Fibroblast of lung (primary cell): ENCODE measurements at regions not wholly inside any gene's neighbourhood (a gene's known extent, or its start where the extent isn't known, plus 50 kb on each side); places are given as distances from the start of the nearest gene placed in this dataset.
A peak's percentile ranks its signal among the peaks of the same experiment; 100 is the strongest.

Experiments used
- DNase-seq, 2 donors: peaks; one replicate each; pipeline versions ENCODE4 v3.0.0 to v3.0.0-alpha.2; 2010; ENCODE audit warnings: low read depth in 2 of 2
- H2AFZ ChIP-seq: 2 replicates; pipeline ENCODE4 v1.5.1; 2012; ENCODE audit warnings: low read length, control low read depth, inconsistent platforms
- H3K27ac ChIP-seq: 2 replicates; pipeline ENCODE4 v1.5.1; 2011; ENCODE audit warnings: low read length, control low read depth; ENCODE audit not compliant: insufficient read depth
- H3K27me3 ChIP-seq: 2 replicates; pipeline ENCODE4 v1.5.1; 2011; ENCODE audit warnings: mild to moderate bottlenecking, low read length; ENCODE audit not compliant: control insufficient read depth, insufficient read depth
- H3K36me3 ChIP-seq: 2 replicates; pipeline ENCODE4 v1.5.1; 2011; ENCODE audit warnings: low read length; ENCODE audit not compliant: control insufficient read depth, insufficient read depth
- H3K4me1 ChIP-seq: 2 replicates; pipeline ENCODE4 v1.5.1; 2011; ENCODE audit warnings: low read length; ENCODE audit not compliant: control insufficient read depth, insufficient read depth; ENCODE audit errors: extremely low read depth
- H3K4me2 ChIP-seq: 2 replicates; pipeline ENCODE4 v1.5.1; 2011; ENCODE audit warnings: low read length, control low read depth; ENCODE audit not compliant: insufficient read depth; ENCODE audit errors: extremely low read depth
- H3K4me3 ChIP-seq, 4 experiments: fragments of 200-600 bp in 1 of 4; sonication (generic) in 1 of 4; replicated peaks in 1 of 4; 2 replicates each; pipeline ENCODE4 v1.5.1; 2011 to 2016; ENCODE audit warnings: low read length in 4 of 4, low read depth in 3 of 4, mild to moderate bottlenecking in 3 of 4, control low read depth in 2 of 4, inconsistent platforms in 1 of 4, mixed read lengths in 1 of 4; ENCODE audit not compliant: insufficient read depth in 1 of 4; ENCODE audit errors: control extremely low read depth in 1 of 4
- H3K79me2 ChIP-seq: 2 replicates; pipeline ENCODE4 v1.5.1; 2012; ENCODE audit warnings: mild to moderate bottlenecking, low read length, inconsistent platforms; ENCODE audit not compliant: control insufficient read depth, insufficient read depth
- H3K9ac ChIP-seq: 2 replicates; pipeline ENCODE4 v1.5.1; 2011; ENCODE audit warnings: mild to moderate bottlenecking, low read length, control low read depth; ENCODE audit not compliant: insufficient read depth
- H3K9me3 ChIP-seq: 2 replicates; pipeline ENCODE4 v1.5.1; 2012; ENCODE audit warnings: low read depth, low read length; ENCODE audit not compliant: control insufficient read depth, insufficient read depth
- H4K20me1 ChIP-seq: 2 replicates; pipeline ENCODE4 v1.5.1; 2011; ENCODE audit warnings: low read length; ENCODE audit not compliant: control insufficient read depth, insufficient read depth; ENCODE audit errors: extremely low read depth
- CTCF ChIP-seq, 2 donors: IDR thresholded peaks in 1 of 2; conservative IDR thresholded peaks in 1 of 2; 1 replicate in 1 of 2; 2 replicates in 1 of 2; pipeline ENCODE4 v1.5.1; 2011 to 2012; ENCODE audit warnings: low read length in 2 of 2, control low read depth in 1 of 2, inconsistent platforms in 1 of 2, low read depth in 1 of 2, mild to moderate bottlenecking in 1 of 2
- EZH2 ChIP-seq: IDR thresholded peaks from 2 replicates; pipeline ENCODE4 v1.5.1; 2012; ENCODE audit warnings: low read length, control low read depth, mild to moderate bottlenecking; ENCODE audit errors: missing control alignments

DNA sequence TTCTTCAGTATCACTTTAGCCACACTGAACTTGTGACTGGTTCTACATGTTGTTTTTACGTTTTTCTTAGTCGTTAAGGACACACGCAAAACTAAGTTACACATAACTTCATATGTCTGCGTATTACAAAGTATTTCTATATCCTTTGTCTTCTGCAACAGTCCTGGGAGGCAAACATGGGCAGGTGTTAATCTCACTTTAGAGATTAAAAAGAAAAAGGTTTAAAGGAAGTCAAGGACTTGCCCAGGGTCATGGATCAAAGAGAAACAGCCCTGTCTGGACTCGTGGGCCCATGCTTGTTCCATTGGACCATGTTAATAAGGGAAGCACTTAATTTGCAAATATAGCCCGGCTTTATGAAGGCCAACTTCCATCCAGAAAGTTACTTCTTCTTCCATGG, 98.6 kb upstream of the LPP start:
- Histone ChIP-seq H3K4me3 (no peak overlapping the region), H3K4me2 (no peak overlapping the region), H2AFZ (no peak overlapping the region), H3K27ac (no peak overlapping the region), H3K4me1 (peaks cover 2% of the 10 kb centered on the region), H3K36me3 (no peaks in the 10 kb centered on the region), H4K20me1 (no peaks in the 10 kb centered on the region), H3K27me3 (no peaks in the 10 kb centered on the region), H3K9me3 (no peaks in the 10 kb centered on the region), H3K9ac (no peak overlapping the region), H3K79me2 (no peaks in the 10 kb centered on the region)
- TF ChIP-seq CTCF (conservative IDR thresholded peaks at IDR 0.05 in 1 of 2, IDR thresholded peaks at IDR 0.05 in 1 of 2; ENCODE audit: low read depth in 1 of 2, low read length in 2 of 2), result no peak
- DNase-seq, result no peak

DNA sequence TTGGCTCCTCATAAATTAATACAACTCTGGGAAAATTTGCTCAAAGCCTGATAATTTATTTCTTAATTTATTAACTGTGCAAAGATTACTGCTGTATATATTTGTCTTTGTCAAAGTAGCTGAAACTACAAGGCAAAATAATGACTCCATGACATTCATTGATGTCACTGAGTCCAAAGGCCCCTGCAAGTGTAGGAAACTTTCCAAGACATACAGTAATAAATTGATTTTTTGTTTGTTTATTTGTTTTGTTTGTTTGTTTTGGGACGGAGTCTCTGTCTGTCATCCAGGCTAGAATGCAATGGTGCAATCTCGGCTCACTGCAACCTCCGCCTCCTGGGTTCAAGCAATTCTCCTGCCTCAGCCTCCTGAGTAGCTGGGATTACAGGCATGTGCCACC, 96.8 kb upstream of the LPP start:
- Histone ChIP-seq H3K27me3 (no peaks in the 10 kb centered on the region), H3K79me2 (no peaks in the 10 kb centered on the region), H3K4me2 (no peak overlapping the region), H2AFZ (no peak overlapping the region), H3K9me3 (no peaks in the 10 kb centered on the region), H3K4me1 (peaks cover under 1% of the 10 kb centered on the region), H3K27ac (no peak overlapping the region), H3K4me3 (no peak overlapping the region), H3K36me3 (no peaks in the 10 kb centered on the region), H3K9ac (no peak overlapping the region), H4K20me1 (no peaks in the 10 kb centered on the region)
- DNase-seq, result no peak
- TF ChIP-seq EZH2, result no peak
- no peak for TF ChIP-seq CTCF (conservative IDR thresholded peaks at IDR 0.05 in 1 of 2, IDR thresholded peaks at IDR 0.05 in 1 of 2; ENCODE audit: low read depth in 1 of 2, low read length in 2 of 2)

- TF ChIP-seq CTCF (conservative IDR thresholded peaks at IDR 0.05 in 1 of 2, IDR thresholded peaks at IDR 0.05 in 1 of 2; ENCODE audit: low read depth in 1 of 2, low read length in 2 of 2) (no peak), EZH2 (no peak)
- Histone ChIP-seq H2AFZ (no peak overlapping the region), H3K9ac (no peak overlapping the region), H4K20me1 (no peaks in the 10 kb centered on the region), H3K4me3 (no peak overlapping the region), H3K4me2 (no peak overlapping the region), H3K79me2 (no peaks in the 10 kb centered on the region), H3K36me3 (no peaks in the 10 kb centered on the region), H3K27me3 (no peaks in the 10 kb centered on the region), H3K9me3 (no peaks in the 10 kb centered on the region), H3K27ac (no peak overlapping the region), H3K4me1 (no peaks in the 10 kb centered on the region)
- peak in 1 of 2 donors; percentile 53 for DNase-seq
These were observed 95.3 kb upstream of the LPP start for GRCh38 chr3:188058569-188059184.
